ENCODE measurements at regions not wholly inside any gene's neighbourhood (a gene's known extent, or its start where the extent isn't known, plus 50 kb on each side); places are given as distances from the start of the nearest gene placed in this dataset.

DNA sequence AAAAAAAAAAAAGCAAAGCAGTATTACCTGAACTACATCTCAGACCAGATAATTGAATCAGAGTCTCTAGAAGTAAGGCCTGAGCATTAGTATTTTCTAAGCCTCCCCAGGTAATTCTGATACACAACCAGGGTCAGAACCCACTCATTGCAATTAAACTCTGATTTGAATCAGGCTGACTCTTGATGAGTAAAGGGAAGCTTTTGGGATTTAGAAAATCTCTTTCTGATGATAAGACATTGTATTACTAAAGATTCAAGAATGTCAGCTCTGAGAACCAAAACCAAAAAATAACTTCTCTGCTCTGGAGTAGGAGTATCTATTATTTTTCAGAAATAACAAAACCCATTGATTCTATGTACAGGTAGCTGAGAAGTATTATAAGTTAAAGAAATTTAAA is 100.1 kb upstream of the COL21A1 start:
- DNase-seq (ENCODE audit: low read depth in 1 of 2, low spot score in 1 of 2) = no peak

DNA sequence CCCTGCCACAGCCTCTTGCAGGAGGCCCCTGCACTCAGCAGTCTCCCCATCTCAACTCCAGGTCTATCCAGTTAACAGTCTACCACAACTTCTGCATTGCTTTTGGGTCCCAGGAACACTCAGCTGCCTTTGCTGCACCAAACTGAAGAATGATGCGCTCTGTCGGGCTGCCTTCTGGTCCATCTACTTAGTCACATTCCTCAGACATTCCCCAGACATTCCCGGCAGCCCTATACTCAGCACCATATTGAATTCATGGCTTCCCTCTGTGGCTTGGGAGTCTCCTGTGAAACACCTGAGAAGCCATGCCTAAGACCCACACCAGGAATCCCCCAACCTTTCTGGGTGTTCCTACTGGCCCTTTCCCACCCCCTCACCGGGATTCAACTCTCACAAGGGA is 99.6 kb upstream of the COL21A1 start:
- DNase-seq (ENCODE audit: low read depth in 1 of 2, low spot score in 1 of 2) = no peak

DNA sequence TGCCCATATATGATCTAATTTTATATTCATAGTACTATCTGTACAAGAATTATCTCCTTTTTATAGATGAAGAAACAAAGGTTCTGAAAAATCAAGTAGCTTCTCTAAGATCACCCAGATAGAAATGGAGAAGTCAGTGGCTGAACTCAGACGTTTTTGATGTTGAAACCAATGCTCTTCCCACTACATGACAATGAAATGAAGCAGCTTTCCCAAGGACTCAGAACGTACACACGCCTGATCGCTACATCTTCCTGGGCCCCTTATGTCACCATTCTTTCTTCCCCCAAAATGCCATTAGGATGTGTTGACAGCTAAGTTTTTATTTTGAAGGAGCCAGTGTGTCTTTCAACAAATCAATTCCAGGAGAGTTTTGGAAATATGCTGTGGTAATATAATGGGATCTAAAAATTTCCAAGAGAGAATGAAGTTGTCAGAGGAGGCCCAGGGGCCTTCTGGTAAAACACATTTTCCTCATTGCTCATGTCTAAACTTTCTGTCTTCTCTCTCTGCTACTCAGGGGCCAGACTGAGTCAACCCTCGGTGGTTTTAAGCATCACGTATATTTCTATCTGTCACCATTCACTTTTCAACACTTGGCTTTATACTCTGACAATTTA is 98.1 kb upstream of the COL21A1 start:
- no peak for DNase-seq (ENCODE audit: low read depth in 1 of 2, low spot score in 1 of 2)

DNA sequence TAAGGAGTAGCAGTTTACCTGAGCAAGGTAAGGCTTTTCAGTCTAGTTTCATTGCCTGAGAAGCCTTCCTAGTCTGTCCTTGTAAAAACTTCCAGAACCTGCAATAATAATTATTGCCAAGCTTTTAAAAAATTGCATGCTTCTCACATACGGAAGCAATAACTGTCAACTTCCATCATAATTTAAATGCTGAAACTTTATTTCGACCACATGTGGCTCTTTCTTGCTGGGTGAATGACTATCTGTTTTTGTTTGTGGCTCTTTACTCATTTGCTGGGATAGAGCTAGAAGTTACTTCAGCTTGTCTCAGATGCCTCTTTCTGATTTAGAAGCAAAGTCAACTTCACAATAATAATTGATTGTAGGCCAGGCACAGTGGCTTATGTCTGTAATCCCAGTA is 95.9 kb upstream of the COL21A1 start:
- DNase-seq (ENCODE audit: low read depth in 1 of 2, low spot score in 1 of 2) = no peak

DNA sequence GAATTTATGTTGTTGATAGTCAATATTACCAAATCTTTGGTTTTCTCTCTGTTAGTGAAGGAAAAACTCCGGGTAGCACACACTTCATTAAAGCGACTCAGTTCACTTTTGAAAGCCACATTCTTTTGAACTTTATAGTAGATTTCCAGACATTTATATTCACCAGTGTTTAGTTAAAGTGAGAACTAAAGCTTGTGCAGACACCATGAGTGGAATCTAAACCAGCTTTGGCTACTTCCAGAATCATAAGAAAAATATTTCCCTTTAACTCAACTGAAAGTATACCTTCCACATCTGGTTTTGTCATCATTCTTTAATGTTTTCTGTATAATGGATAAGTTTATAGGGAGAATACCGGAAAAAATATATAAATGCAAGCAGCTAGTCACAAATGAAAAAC is 92.1 kb upstream of the COL21A1 start:
- DNase-seq (ENCODE audit: low read depth in 1 of 2, low spot score in 1 of 2) = no peak

DNA sequence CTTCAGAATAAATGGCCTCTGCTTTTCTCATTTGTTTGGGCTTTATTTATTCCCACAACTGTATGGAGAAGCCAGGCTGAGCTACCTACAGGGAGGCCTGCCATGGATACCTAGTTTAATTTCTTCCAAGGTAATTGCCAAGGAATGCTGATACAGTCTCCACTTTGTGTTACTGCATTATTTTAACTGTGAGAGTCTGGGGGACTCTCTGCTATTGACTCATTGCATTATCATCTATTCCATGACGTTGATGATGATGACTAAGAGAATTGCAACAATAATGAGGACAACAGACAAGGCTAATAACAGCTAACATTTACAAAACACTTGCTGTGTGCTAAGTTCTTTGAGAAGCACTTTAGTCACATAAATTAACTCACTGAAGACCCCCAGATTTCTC is 88.3 kb upstream of the COL21A1 start:
- DNase-seq (ENCODE audit: low read depth in 1 of 2, low spot score in 1 of 2) = no peak

DNA sequence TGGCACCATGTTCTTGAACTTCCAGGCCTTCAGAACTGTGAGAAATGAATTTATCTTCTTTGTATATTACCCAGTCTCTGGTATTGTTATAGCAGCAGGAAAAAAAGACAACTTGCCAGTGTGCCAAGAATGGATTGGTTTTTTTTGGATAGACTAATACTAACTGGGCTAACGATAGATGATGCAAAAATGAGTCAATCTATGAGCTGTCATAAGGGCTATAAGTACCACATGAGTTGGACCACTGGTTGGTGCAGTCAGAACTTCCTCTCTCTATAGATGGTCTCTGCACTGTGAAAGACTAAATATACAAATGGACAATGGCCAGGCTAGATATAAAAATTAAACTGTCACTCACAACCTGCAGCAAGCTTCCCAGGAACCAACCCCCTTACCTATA is 87.6 kb upstream of the COL21A1 start:
- no peak for DNase-seq (ENCODE audit: low read depth in 1 of 2, low spot score in 1 of 2)

DNA sequence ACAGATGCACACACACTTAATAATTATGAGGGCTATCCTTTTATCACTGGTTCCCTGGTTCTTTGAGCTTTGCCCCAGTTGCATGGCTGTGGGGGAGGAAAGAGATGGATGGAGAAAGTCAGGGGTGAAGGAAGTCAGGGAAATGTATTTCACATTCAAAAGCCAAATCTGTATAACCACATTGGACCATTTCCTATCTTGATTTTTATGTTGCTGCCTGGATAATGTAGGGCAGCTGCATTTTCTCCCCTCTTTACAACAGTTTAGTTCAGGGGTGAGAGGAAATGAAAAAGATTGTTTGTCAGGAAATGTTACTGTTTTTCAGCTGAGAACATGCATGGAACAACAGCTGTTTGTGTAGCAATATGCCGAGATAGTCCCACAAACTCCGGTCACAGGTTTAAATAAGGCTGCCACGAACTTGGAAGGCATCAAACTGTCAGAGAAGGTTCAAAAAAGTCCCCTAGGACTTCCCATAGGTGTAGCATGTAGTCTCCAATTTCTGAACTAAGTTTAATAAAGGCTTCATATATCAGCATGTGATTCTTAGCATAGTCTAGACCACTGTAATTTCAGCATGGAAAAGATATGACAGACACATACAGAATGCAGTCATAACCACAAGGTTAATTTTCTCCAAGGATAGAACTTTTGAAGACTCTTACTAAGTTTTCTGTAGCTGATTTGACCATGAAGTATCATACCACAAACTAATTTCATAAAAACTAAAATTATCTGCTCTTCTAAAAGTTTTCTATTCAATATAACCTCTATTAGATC is 82.1 kb upstream of the COL21A1 start:
- no peak for DNase-seq (ENCODE audit: low read depth in 1 of 2, low spot score in 1 of 2)

DNA sequence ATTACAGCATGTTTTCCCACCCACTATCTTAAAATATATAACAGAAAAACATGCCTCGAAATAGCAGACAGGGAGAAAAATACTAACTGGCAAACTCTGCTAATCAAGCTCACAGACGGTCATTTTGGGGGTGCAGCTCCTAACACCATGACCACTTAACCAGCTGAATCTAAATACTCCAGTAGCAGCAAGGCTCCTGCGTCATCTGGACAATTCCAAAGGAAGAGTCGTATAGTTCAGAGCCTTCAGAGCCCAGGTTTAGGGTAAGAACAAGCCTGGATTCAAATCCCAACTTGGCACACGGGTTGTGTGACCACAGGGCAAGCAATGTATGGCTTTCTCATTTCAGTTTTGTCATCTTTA is 81.3 kb upstream of the COL21A1 start:
- DNase-seq (ENCODE audit: low read depth in 1 of 2, low spot score in 1 of 2) = no peak

DNA sequence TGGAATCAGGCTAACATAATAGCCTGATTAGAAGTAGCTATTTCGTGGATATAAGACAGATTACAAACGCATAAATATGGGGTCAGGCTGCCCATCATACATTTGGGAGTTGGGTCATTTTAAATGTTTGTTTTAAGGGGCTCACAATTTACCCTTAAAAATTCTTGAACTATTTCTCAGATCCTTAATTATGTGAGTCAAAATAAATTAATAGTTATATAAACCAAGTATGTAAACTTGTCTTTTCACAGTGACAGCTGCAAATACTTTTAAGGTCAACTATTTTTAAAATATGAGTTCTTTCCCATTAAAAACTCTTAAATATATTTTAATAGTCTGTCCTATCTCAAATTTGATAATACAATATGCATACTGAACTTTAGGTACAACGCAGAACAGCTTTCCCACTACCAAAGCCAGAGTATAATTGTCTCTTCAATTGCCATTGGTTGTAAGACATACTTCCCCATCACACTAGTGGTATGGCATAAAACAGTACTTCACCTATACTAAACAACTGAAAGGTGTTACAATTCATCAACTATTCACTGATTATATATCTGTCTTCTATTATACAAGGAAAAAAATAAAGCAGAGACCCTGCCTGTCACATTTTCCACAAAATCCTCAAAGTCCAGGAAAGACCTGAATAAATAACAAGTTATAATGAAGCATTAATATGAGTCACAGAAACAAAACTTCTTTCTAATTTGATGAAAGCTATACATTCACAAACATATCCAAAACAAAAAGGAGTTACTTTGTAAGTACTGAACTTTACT is 80.8 kb upstream of the COL21A1 start:
- DNase-seq (ENCODE audit: low read depth in 1 of 2, low spot score in 1 of 2) = no peak

DNA sequence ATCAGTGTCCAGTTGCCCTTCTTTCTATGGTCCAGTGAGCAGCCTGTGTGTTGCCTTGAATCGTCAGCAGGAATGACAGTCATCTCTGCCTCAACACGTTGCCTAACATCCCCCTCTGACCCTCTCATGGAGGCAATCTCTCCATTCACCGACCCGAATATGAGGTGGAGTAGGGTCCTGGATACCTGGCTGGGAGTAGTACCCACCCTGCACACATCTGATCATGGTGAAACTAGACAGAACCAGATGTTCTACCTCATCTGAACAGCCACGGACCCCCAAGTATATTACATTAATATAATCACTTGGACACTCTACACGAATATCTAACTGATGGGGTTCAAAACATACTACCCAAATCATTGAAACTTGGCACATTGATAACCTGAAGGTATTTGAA is 77.0 kb upstream of the COL21A1 start:
- DNase-seq (ENCODE audit: low read depth in 1 of 2, low spot score in 1 of 2) = no peak

DNA sequence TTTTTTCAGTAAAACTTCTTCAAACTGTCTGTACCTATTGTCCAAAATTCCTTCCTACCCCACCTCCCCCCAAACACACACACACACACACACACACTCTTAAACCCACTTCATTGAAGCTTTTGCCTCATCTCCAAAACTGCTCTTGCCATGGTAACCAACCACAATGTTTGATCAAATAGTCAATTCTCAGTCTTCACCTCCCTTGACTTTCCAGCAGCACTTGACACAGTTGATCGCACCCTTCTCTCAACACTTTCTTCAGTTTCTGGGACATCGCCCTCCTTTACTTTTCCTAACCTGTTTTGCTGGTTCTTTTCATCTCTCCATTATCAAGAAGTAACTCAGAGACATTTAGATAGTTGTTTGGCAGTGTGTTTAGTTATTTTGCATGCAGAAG is 71.5 kb upstream of the COL21A1 start:
- DNase-seq (ENCODE audit: low read depth in 1 of 2, low spot score in 1 of 2) = no peak

DNA sequence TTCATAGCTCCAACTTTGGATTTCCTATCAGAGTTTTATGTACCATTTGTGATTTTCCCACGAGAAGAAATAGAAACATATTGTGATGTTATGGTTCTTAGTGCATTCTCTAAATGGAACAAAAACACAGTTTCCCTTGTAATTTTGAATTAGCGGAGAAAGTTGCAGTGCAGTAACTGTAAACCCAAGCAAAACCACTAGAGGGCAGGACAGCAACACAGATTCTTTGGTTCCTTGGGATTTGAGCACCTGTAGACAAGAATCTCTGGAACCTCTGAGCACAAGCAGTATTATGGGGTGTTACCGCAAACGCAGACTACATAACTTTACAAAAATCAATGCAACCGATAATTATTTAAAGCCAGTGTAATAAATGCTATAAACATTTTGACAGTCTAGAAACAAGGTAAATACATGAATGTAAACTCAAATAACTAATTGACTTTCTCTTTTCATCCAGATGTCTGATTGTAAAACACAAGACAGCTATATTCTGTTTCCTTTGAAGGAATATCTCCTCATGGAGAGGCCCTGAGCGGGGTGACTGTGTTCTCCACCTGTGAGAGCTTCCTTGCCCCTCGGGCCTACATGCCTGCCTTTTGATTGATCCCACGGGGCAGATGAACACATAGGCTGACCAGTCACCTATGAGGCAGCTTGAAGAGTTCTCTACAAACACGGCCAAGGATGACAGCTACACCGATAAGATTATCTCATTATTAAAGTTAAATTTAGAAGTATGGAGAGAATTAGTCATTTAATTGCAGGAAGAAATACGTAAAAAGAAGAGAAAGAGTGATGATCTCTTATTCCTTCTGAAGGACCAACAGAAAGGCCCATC is 67.5 kb upstream of the COL21A1 start:
- DNase-seq (ENCODE audit: low read depth in 1 of 2, low spot score in 1 of 2) = no peak

DNA sequence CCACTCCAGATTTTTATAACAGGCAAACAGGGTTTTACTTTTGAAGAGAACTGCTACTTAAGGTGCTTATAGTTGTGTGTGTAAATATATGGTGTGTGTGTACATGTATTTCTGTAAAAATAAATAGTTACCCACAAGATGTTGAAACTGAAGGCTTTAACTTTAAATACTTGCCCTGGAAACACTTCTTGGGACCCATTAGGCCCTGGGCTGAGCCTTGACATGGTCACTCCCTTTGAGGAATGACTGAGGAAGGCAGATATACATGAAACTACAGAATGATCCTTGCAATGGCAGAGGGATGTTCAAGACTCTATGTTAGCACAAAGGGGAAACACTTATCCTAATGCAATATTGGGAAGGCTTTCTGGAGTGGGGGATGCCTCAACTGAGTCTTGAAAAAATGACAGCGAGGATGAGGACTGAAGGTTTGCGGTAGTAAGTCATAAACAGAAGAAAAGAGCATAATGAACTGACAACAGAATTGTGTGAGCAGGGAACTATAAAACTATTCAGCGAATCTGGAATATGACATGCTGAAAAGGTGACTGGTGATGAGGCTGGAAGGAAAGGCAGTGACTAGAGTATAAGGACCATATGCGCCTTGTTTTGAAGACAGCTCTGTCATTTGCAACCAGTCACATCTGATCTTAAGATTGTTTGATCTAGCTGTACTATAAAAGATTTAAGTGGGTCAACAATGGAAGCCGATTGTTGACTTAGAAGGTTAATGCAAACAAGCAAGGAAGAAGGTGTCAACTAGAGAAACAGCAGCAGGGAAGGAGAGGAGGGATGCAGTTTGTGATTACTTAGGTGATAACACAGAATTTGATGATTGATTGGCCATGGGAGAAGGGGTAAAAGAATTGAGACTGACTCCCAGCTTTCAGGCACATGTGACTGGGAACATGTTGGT is 64.4 kb upstream of the COL21A1 start:
- DNase-seq (ENCODE audit: low read depth in 1 of 2, low spot score in 1 of 2) = no peak

DNA sequence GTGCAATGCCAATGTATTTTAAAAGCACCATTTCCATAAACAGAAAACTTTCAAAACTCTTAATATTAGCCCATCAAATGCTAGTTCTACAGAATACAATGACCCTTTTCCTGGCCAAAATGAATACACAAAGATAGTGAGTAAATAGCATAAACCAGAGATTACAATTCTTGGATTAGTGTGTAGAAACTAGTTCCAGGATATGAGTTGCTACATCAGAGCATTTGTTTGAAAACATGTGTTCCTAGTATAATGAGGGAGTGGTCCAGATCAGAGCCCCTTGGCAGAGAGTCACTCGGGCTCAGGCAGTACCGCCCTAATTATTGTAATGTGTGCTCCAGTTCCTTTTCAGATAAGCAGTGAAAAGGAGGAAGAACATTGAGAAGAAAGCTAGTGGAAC is 63.7 kb upstream of the COL21A1 start:
- DNase-seq (ENCODE audit: low read depth in 1 of 2, low spot score in 1 of 2) = no peak

DNA sequence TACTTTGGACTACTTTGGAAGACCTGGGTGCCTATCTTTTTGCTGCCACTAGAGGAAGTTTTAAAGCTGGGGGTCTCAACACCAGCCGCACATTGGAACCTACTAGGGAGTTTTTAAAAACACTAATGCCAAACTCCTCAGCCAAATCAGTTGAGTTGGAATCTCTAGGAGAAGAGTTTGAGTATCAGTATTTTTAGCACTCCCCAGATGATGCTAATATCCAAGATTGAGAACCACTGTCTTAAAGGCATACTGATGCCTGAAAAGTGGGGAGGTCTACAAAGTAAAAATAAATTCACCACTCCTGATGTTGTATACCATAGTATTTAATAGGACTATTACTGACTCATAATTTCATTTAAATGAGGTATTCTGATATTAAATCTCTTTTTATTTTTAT is 62.9 kb upstream of the COL21A1 start:
- DNase-seq (ENCODE audit: low read depth in 1 of 2, low spot score in 1 of 2) = no peak

DNA sequence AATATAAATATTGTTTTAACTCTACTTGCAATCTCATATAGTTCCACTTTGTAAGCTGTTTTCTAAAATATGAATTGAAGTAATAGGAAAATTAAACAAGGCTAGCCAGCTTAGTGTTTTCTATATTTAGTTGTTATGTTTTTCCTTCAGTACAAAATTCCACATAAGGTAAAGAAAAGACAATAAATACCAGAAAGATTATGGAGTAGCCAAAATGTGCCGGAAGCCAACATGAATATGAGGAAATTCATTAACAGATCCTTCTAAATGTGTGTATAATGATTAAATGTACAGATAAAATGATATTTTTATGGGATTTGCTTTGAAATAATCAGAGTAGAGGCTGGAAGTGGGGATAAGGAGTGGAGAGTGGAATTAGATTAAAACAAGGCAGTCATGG is 52.5 kb upstream of the COL21A1 start:
- DNase-seq (ENCODE audit: low read depth in 1 of 2, low spot score in 1 of 2) = no peak

DNA sequence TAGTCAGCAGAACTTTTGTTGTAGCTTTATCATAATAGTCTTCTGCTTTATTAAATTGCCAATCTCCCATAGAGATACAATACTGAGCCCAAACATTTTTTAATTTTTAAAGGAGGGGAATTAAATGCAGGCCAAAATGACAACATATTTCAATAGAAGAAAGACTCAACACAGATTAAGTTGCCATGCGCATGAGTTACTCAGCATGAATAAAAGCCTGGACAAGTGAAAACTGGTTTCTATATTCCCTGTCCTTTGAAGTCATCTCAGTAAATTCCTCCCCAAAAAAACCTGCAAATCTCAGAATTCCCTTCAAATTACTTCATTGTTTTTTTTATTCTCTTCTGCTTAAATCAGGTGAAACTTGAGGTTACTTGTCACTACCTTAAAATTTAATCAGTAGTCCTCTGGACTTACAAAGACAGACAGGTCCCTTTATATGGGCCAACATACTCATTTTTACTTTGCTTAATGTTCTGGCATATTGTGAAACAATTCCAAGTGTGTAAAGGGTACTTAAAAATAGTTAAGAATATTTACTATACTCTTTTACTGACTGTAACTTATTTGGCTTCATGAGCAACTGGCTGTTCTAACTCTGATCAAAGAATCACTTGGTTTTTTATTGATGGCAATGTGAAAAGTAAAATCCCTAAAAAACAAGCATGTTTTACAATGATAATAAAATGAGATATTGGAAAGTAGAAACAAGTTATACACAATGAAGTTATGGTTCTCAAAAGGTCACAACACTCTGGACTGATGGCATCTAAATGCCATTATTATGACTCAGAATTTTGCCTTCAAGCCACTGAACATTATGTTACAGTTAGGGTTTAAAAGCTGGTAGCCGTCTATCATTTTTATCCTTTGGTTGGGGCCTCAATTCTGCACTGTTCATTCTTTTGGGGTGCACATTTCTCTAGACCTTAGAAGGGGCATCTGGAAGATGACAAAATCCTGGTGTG is 49.9 kb upstream of the COL21A1 start:
- no peak for DNase-seq (ENCODE audit: low read depth in 1 of 2, low spot score in 1 of 2)

Measured in activated T-helper 1 cell treated with anti-CD3 and anti-CD28 coated beads, Interleukin-2, amount 50 U/mL, for 16 hours (primary cell).